ENCODE measurements at regions not wholly inside any gene's neighbourhood (a gene's known extent, or its start where the extent isn't known, plus 50 kb on each side); places are given as distances from the start of the nearest gene placed in this dataset.
"Not testable (repeated sequence)": the region's sequence is repeated elsewhere in the genome, so short reads cannot be mapped to it uniquely, and the experiment has no call there.

- DNase-seq (ENCODE audit: low read depth) = no peak
Measured at GRCh38 chr6:14217728-14218518, 100.4 kb downstream of the CD83 start.

- DNase-seq (ENCODE audit: low read depth) = no peak
Measured at GRCh38 chr6:14218519-14218800, 100.9 kb downstream of the CD83 start.

- no peak for DNase-seq (ENCODE audit: low read depth)
Measured at GRCh38 chr6:14221564-14222279, 104.2 kb downstream of the CD83 start.

GRCh38 chr6:14222956-14223355, 105.4 kb downstream of the CD83 start:
- no peak for DNase-seq (ENCODE audit: low read depth)

GRCh38 chr6:14224359-14225103, 107.0 kb downstream of the CD83 start:
- no peak for DNase-seq (ENCODE audit: low read depth)

GRCh38 chr6:14226051-14226660, 108.6 kb downstream of the CD83 start:
- DNase-seq (ENCODE audit: low read depth) = no peak

GRCh38 chr6:14228571-14228970, 111.0 kb downstream of the CD83 start:
- DNase-seq (ENCODE audit: low read depth) = peak; percentile 12

GRCh38 chr6:14231071-14231483, 113.5 kb downstream of the CD83 start:
- no peak for DNase-seq (ENCODE audit: low read depth)

GRCh38 chr6:14231501-14232280, 114.1 kb downstream of the CD83 start:
- no peak for DNase-seq (ENCODE audit: low read depth)

GRCh38 chr6:14232889-14233288, 115.3 kb downstream of the CD83 start:
- no peak for DNase-seq (ENCODE audit: low read depth)

- DNase-seq (ENCODE audit: low read depth) = no peak
Measured at GRCh38 chr6:14235653-14236356, 118.2 kb downstream of the CD83 start.

- no peak for DNase-seq (ENCODE audit: low read depth)
Measured at GRCh38 chr6:14239097-14239496, 121.5 kb downstream of the CD83 start.

- DNase-seq (ENCODE audit: low read depth) = no peak
Measured at GRCh38 chr6:14240411-14241166, 123.0 kb downstream of the CD83 start.

GRCh38 chr6:14241255-14242070, 123.9 kb downstream of the CD83 start:
- no peak for DNase-seq (ENCODE audit: low read depth)

- DNase-seq (ENCODE audit: low read depth) = not testable (repeated sequence)
Measured at GRCh38 chr6:14242912-14243311, 125.3 kb downstream of the CD83 start.

- DNase-seq (ENCODE audit: low read depth) = no peak
Measured at GRCh38 chr6:14243597-14243996, 126.0 kb downstream of the CD83 start.

- no peak for DNase-seq (ENCODE audit: low read depth)
Measured at GRCh38 chr6:14246876-14247275, 129.3 kb downstream of the CD83 start.

GRCh38 chr6:14250573-14250972, 133.0 kb downstream of the CD83 start:
- no peak for DNase-seq (ENCODE audit: low read depth)

GRCh38 chr6:14252271-14252850, 134.8 kb downstream of the CD83 start:
- no peak for DNase-seq (ENCODE audit: low read depth)

Data from Daoy (cell line).